Fibroblast of lung (primary cell): ENCODE measurements at regions not wholly inside any gene's neighbourhood (a gene's known extent, or its start where the extent isn't known, plus 50 kb on each side); places are given as distances from the start of the nearest gene placed in this dataset.
A peak's percentile ranks its signal among the peaks of the same experiment; 100 is the strongest.

Source experiments
- DNase-seq, 2 donors: peaks; one replicate each; pipeline versions ENCODE4 v3.0.0 to v3.0.0-alpha.2; 2010; ENCODE audit warnings: low read depth in 2 of 2
- H2AFZ ChIP-seq: 2 replicates; pipeline ENCODE4 v1.5.1; 2012; ENCODE audit warnings: low read length, control low read depth, inconsistent platforms
- H3K27ac ChIP-seq: 2 replicates; pipeline ENCODE4 v1.5.1; 2011; ENCODE audit warnings: low read length, control low read depth; ENCODE audit not compliant: insufficient read depth
- H3K27me3 ChIP-seq: 2 replicates; pipeline ENCODE4 v1.5.1; 2011; ENCODE audit warnings: mild to moderate bottlenecking, low read length; ENCODE audit not compliant: control insufficient read depth, insufficient read depth
- H3K36me3 ChIP-seq: 2 replicates; pipeline ENCODE4 v1.5.1; 2011; ENCODE audit warnings: low read length; ENCODE audit not compliant: control insufficient read depth, insufficient read depth
- H3K4me1 ChIP-seq: 2 replicates; pipeline ENCODE4 v1.5.1; 2011; ENCODE audit warnings: low read length; ENCODE audit not compliant: control insufficient read depth, insufficient read depth; ENCODE audit errors: extremely low read depth
- H3K4me2 ChIP-seq: 2 replicates; pipeline ENCODE4 v1.5.1; 2011; ENCODE audit warnings: low read length, control low read depth; ENCODE audit not compliant: insufficient read depth; ENCODE audit errors: extremely low read depth
- H3K4me3 ChIP-seq, 4 experiments: fragments of 200-600 bp in 1 of 4; sonication (generic) in 1 of 4; replicated peaks in 1 of 4; 2 replicates each; pipeline ENCODE4 v1.5.1; 2011 to 2016; ENCODE audit warnings: low read length in 4 of 4, low read depth in 3 of 4, mild to moderate bottlenecking in 3 of 4, control low read depth in 2 of 4, inconsistent platforms in 1 of 4, mixed read lengths in 1 of 4; ENCODE audit not compliant: insufficient read depth in 1 of 4; ENCODE audit errors: control extremely low read depth in 1 of 4
- H3K79me2 ChIP-seq: 2 replicates; pipeline ENCODE4 v1.5.1; 2012; ENCODE audit warnings: mild to moderate bottlenecking, low read length, inconsistent platforms; ENCODE audit not compliant: control insufficient read depth, insufficient read depth
- H3K9ac ChIP-seq: 2 replicates; pipeline ENCODE4 v1.5.1; 2011; ENCODE audit warnings: mild to moderate bottlenecking, low read length, control low read depth; ENCODE audit not compliant: insufficient read depth
- H3K9me3 ChIP-seq: 2 replicates; pipeline ENCODE4 v1.5.1; 2012; ENCODE audit warnings: low read depth, low read length; ENCODE audit not compliant: control insufficient read depth, insufficient read depth
- H4K20me1 ChIP-seq: 2 replicates; pipeline ENCODE4 v1.5.1; 2011; ENCODE audit warnings: low read length; ENCODE audit not compliant: control insufficient read depth, insufficient read depth; ENCODE audit errors: extremely low read depth
- CTCF ChIP-seq, 2 donors: IDR thresholded peaks in 1 of 2; conservative IDR thresholded peaks in 1 of 2; 1 replicate in 1 of 2; 2 replicates in 1 of 2; pipeline ENCODE4 v1.5.1; 2011 to 2012; ENCODE audit warnings: low read length in 2 of 2, control low read depth in 1 of 2, inconsistent platforms in 1 of 2, low read depth in 1 of 2, mild to moderate bottlenecking in 1 of 2
- EZH2 ChIP-seq: IDR thresholded peaks from 2 replicates; pipeline ENCODE4 v1.5.1; 2012; ENCODE audit warnings: low read length, control low read depth, mild to moderate bottlenecking; ENCODE audit errors: missing control alignments

- Histone ChIP-seq H3K79me2 (no peaks in the 10 kb centered on the region), H3K4me1 (no peaks in the 10 kb centered on the region), H3K9ac (no peak overlapping the region), H3K4me3 (no peak overlapping the region), H3K27ac (no peak overlapping the region), H3K9me3 (no peaks in the 10 kb centered on the region), H4K20me1 (no peaks in the 10 kb centered on the region), H3K27me3 (no peaks in the 10 kb centered on the region), H3K36me3 (no peaks in the 10 kb centered on the region), H2AFZ (no peak overlapping the region), H3K4me2 (no peak overlapping the region)
- TF ChIP-seq CTCF (conservative IDR thresholded peaks at IDR 0.05 in 1 of 2, IDR thresholded peaks at IDR 0.05 in 1 of 2; ENCODE audit: low read depth in 1 of 2, low read length in 2 of 2) (no peak), EZH2 (no peak)
- DNase-seq = no peak
Observed at GRCh38 chr20:41746635-41747034, 128.5 kb upstream of the CHD6 start.

DNA sequence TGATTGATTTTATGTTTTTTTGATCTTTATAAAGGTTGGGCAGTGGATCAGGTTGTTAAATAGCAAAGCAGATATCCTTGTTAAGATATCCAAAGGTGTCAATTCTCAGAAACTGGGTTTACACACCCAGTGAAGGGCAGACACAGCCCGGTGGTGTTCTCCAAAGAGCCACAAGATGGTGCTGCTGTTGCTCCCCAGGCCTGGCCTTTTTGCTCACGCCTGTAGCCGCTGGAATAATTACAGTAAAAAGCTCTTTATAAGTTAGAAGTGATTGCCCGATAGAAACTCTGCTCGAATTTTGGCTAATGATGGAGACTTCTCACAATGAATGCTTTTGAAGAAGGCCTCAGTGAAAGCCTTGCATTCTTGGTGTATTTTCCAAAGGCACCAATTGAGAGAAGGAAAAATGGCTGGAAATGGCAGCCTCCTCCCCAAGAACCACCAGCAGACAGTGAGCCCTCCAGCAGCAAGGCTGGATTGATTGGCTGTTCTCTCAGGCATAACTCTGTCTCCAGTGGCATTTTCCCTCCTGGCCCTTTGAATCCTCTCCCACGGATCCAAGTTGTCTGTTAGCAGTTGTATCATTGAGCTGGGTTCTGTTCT lies 120.5 kb upstream of the CHD6 start:
- peak; percentile 15 to 43 for DNase-seq
- Histone ChIP-seq H4K20me1 (no peaks in the 10 kb centered on the region), H2AFZ (no peak overlapping the region)

DNA sequence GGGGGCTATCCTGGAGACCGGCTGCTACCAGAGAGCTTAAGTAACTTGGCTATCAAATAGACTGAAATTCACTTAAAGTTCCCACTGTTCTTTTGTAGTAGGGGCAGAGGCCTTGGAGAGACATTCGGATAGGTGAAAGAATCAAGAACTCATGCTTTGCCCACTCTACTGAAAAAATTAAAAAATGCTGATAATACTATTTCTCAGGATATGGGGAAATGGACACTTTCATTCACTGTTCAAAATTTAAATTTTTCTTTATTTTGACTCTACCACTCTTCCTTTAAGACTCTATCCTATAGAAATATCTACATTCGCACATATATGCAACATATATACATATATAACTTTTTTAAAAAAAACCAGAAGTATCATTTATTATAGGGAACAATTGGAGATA lies 117.8 kb upstream of the CHD6 start:
- Histone ChIP-seq H3K36me3 (no peaks in the 10 kb centered on the region), H3K9me3 (no peaks in the 10 kb centered on the region), H4K20me1 (no peaks in the 10 kb centered on the region), H3K4me2 (no peak overlapping the region), H3K27ac (no peak overlapping the region), H2AFZ (no peak overlapping the region), H3K9ac (no peak overlapping the region), H3K4me3 (no peak overlapping the region), H3K4me1 (no peaks in the 10 kb centered on the region), H3K27me3 (no peaks in the 10 kb centered on the region), H3K79me2 (no peaks in the 10 kb centered on the region)
- TF ChIP-seq EZH2 (no peak), CTCF (conservative IDR thresholded peaks at IDR 0.05 in 1 of 2, IDR thresholded peaks at IDR 0.05 in 1 of 2; ENCODE audit: low read depth in 1 of 2, low read length in 2 of 2) (no peak)
- no peak for DNase-seq

More for the DNA sequence above, 120.5 kb upstream of the CHD6 start:
- no peak overlapping the region for H3K9ac ChIP-seq
- no peaks in the 10 kb centered on the region for H3K27me3 ChIP-seq
- no peak overlapping the region for H3K27ac ChIP-seq
- no peaks in the 10 kb centered on the region for H3K9me3 ChIP-seq
- TF ChIP-seq EZH2 (no peak), CTCF (conservative IDR thresholded peaks at IDR 0.05 in 1 of 2, IDR thresholded peaks at IDR 0.05 in 1 of 2; ENCODE audit: low read depth in 1 of 2, low read length in 2 of 2) (peak; percentile 83 to 94)
- no peaks in the 10 kb centered on the region for H3K4me1 ChIP-seq
- H3K79me2 ChIP-seq = no peaks in the 10 kb centered on the region
- no peaks in the 10 kb centered on the region for H3K36me3 ChIP-seq
- H3K4me2 ChIP-seq = no peak overlapping the region
- no peak overlapping the region for H3K4me3 ChIP-seq
